ENCODE measurements at regions not wholly inside any gene's neighbourhood (a gene's known extent, or its start where the extent isn't known, plus 50 kb on each side); places are given as distances from the start of the nearest gene placed in this dataset.
"Not testable (repeated sequence)": the region's sequence is repeated elsewhere in the genome, so short reads cannot be mapped to it uniquely, and the experiment has no call there.

- TF ChIP-seq CTCF (IDR thresholded peaks at IDR 0.05; ENCODE audit: low read length); EZH2 (IDR thresholded peaks at IDR 0.05; ENCODE audit: borderline replicate concordance, low read length): not testable (repeated sequence)
Observed at GRCh38 chr3:89034723-89035122, 72.7 kb upstream of the EPHA3 start.

All from OCI-LY1 (cell line).